ENCODE measurements at regions not wholly inside any gene's neighbourhood (a gene's known extent, or its start where the extent isn't known, plus 50 kb on each side); places are given as distances from the start of the nearest gene placed in this dataset.

DNA sequence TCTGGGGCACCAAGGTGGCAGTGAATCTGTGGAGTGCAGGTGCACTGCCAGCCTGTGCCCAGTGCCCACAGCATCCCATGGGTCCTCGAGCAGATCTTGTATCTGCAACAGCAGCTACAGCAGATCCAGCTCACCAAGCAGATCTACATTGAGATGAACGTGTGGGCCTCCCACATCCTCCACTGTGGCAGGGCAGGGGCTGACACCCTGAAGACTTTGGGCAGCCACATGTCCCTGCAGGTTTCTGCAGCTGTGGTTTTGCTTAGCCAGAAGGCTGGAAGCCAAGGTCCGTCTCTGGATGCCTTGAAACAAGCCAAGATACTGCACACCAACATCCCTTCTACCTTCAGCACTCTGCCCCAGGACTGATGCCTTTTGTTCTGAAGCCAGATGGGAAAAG lies 338.8 kb upstream of the OR4E1 start:
- TF ChIP-seq, protein P1, sequence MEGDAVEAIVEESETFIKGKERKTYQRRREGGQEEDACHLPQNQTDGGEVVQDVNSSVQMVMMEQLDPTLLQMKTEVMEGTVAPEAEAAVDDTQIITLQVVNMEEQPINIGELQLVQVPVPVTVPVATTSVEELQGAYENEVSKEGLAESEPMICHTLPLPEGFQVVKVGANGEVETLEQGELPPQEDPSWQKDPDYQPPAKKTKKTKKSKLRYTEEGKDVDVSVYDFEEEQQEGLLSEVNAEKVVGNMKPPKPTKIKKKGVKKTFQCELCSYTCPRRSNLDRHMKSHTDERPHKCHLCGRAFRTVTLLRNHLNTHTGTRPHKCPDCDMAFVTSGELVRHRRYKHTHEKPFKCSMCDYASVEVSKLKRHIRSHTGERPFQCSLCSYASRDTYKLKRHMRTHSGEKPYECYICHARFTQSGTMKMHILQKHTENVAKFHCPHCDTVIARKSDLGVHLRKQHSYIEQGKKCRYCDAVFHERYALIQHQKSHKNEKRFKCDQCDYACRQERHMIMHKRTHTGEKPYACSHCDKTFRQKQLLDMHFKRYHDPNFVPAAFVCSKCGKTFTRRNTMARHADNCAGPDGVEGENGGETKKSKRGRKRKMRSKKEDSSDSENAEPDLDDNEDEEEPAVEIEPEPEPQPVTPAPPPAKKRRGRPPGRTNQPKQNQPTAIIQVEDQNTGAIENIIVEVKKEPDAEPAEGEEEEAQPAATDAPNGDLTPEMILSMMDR (conservative IDR thresholded peaks at IDR 0.05), result no peak
- TF ChIP-seq ZFX (IDR thresholded peaks at IDR 0.05), result no peak

Data from C4-2B (cell line).